ENCODE measurements at regions not wholly inside any gene's neighbourhood (a gene's known extent, or its start where the extent isn't known, plus 50 kb on each side); places are given as distances from the start of the nearest gene placed in this dataset.
A peak's percentile ranks its signal among the peaks of the same experiment; 100 is the strongest.

DNA sequence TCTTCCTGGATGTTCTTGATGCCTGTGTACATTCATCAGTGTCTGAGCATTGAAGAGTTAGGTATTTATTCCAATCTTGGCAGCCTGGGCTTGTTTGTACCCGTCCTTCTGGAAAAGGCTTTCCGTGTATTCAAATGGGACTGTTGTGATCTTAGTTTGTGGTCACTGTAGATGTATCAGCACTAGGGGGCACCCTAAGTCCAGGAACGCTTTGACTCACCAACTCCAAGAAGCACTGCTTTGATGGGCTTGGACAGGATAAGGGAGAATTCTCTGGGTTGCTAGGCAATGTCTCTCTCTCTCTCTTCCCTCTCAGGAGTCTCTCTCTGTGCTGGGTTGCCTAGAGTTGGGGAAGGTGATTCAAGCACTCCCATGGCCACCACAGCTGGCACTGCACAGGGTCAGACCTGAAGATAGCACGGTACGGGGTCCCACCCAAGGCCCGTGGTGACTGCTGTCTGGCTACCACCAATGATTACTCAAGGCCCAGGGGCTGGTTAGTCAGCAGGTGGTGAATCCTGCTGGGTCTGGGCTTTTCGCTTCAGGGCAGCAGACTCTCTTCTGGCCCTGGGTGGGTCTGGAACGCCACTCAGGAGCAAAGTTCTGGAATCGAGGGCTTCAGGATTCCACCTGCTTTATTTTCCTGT is 211.1 kb upstream of the RGS6 start:
- ATAC-seq (peak; percentile 35), DNase-seq (peak in 3 of 4 donors; percentile 18 to 34 (median 30))
- H3K4me3 ChIP-seq, result no peak overlapping the region
- no peaks in the 10 kb centered on the region for H3K9me3 ChIP-seq
- H3K27ac ChIP-seq, result no peak overlapping the region
- TF ChIP-seq POLR2A (IDR thresholded peaks at IDR 0.05), result no peak
- TF ChIP-seq, protein P1, sequence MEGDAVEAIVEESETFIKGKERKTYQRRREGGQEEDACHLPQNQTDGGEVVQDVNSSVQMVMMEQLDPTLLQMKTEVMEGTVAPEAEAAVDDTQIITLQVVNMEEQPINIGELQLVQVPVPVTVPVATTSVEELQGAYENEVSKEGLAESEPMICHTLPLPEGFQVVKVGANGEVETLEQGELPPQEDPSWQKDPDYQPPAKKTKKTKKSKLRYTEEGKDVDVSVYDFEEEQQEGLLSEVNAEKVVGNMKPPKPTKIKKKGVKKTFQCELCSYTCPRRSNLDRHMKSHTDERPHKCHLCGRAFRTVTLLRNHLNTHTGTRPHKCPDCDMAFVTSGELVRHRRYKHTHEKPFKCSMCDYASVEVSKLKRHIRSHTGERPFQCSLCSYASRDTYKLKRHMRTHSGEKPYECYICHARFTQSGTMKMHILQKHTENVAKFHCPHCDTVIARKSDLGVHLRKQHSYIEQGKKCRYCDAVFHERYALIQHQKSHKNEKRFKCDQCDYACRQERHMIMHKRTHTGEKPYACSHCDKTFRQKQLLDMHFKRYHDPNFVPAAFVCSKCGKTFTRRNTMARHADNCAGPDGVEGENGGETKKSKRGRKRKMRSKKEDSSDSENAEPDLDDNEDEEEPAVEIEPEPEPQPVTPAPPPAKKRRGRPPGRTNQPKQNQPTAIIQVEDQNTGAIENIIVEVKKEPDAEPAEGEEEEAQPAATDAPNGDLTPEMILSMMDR (IDR thresholded peaks at IDR 0.05), result peak in 6 of 7 experiments; percentile 18 to 40 (median 31)
- intact Hi-C loops (cut with DNase I), result no loop called here
- 92 to 93% methylated on average over 6 to 9 of the region's 9 CpGs for WGBS, 2 donors
- peaks cover 0 to 1% of the 10 kb centered on the region in 2 donors for H3K36me3 ChIP-seq (replicated peaks in 1 of 2; ENCODE audit: insufficient read depth in 1 of 2, low read depth in 2 of 2)
- H3K4me1 ChIP-seq, result peaks cover 3% of the 10 kb centered on the region
- H3K27me3 ChIP-seq, result no peaks in the 10 kb centered on the region

DNA sequence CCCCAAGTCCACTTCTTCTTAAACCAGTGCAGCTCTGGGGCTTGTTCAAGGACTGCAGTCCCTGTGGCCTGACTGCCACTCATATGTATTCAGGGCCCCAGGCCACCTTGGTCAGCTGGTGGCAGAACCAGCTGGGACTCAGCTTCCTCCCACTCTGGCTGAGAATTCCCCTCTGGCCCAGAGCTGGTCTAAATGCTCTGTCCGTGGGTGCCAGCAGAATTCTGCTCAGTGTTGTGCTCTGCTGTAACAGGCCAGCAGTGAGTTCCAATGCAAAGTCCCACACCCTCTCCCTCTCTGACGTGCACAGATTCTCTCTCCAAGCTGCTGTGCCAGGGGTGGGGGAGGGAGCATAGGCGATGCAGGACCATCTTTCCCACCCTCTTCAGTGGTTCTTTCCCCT is 210.4 kb upstream of the RGS6 start:
- WGBS, 2 donors, result 77 to 78% methylated on average over 3 of the region's 3 CpGs
- H3K4me1 ChIP-seq, result peaks cover 3% of the 10 kb centered on the region
- no peaks in the 10 kb centered on the region for H3K9me3 ChIP-seq
- H3K27me3 ChIP-seq, result no peaks in the 10 kb centered on the region
- TF ChIP-seq POLR2A (IDR thresholded peaks at IDR 0.05), result no peak
- TF ChIP-seq, protein P1 (IDR thresholded peaks at IDR 0.05), result no peak
- DNase-seq, result no peak
- H3K4me3 ChIP-seq, result no peak overlapping the region
- intact Hi-C loops (cut with DNase I), result no loop called here
- H3K27ac ChIP-seq, result no peak overlapping the region
- no peak for ATAC-seq
- H3K36me3 ChIP-seq (replicated peaks in 1 of 2; ENCODE audit: insufficient read depth in 1 of 2, low read depth in 2 of 2), result peaks cover 0 to 1% of the 10 kb centered on the region in 2 donors

DNA sequence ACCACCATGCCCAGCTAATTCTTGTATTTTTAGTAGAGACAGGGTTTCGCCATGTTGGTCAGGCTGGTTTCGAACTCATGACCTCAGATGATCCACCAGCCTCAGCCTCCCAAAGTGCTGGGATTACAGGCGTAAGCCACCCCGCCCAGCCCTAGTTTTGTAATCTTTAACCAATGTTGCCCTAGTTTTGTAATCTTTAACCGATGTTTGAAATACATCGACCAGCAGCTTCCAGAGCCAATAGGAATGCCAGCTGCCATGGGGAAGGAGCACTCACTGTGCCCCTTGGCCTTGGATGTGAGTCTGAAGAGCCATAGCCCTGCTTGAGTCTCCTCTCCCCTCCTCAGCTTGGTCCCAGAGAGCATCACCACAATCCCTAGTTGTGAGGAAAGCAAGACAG is 209.3 kb upstream of the RGS6 start:
- TF ChIP-seq POLR2A (IDR thresholded peaks at IDR 0.05), result no peak
- TF ChIP-seq, protein P1 (IDR thresholded peaks at IDR 0.05), result no peak
- no peak overlapping the region for H3K4me3 ChIP-seq
- no peak for DNase-seq
- WGBS, 2 donors, result 59 to 76% methylated on average over 6 of the region's 6 CpGs
- peaks cover 0 to 5% of the 10 kb centered on the region in 2 donors for H3K36me3 ChIP-seq (replicated peaks in 1 of 2; ENCODE audit: insufficient read depth in 1 of 2, low read depth in 2 of 2)
- ATAC-seq, result no peak
- intact Hi-C loops (cut with DNase I), result no loop called here
- H3K4me1 ChIP-seq, result peaks cover 3% of the 10 kb centered on the region
- no peaks in the 10 kb centered on the region for H3K27me3 ChIP-seq
- H3K9me3 ChIP-seq, result no peaks in the 10 kb centered on the region
- no peak overlapping the region for H3K27ac ChIP-seq

DNA sequence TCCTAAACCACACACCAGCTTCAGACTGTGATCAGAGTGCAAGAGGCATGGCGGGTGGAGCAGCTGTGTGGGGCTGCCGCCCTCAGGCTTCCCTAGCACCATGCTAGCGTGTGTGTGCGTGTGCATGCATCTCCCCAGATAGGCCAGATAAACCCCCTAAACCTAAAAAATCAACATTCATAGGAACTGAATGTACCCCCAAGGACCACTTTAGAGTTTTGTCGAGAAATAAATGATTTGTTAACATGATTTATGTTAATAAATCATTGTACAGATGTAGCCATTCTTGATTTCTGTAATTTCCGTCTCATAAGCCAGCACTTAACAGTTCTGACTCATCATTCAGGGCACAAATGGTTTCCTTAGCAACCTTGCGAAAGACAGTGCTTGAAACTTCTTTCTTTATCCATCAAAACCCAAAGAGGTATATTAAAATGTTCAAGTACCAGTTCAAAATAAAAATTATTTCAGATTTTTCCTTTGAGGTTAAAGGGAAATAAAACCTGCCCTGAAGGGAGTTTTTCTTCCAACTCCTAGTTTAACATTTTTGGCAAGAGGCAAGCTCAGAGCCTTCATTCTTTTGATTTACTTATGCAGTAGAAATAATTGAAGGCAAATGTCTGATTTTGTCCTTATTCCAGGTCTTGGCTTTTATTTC is 206.2 kb upstream of the RGS6 start:
- WGBS, 2 donors, result 89% methylated on average over 7 of the region's 7 CpGs
- TF ChIP-seq POLR2A (IDR thresholded peaks at IDR 0.05), result no peak
- TF ChIP-seq, protein P1 (IDR thresholded peaks at IDR 0.05), result no peak
- H3K4me3 ChIP-seq, result no peak overlapping the region
- peaks cover 3% of the 10 kb centered on the region for H3K4me1 ChIP-seq
- no peaks in the 10 kb centered on the region for H3K9me3 ChIP-seq
- intact Hi-C loops (cut with DNase I), result no loop called here
- no peak for ATAC-seq
- no peak for DNase-seq
- no peaks in the 10 kb centered on the region for H3K27me3 ChIP-seq
- no peak overlapping the region for H3K27ac ChIP-seq
- peaks cover 0 to 13% of the 10 kb centered on the region in 2 donors for H3K36me3 ChIP-seq (replicated peaks in 1 of 2; ENCODE audit: insufficient read depth in 1 of 2, low read depth in 2 of 2)

Data from body of pancreas (tissue), 4 donors.